Posterior cingulate gyrus (tissue), 11 donors: ENCODE measurements at regions not wholly inside any gene's neighbourhood (a gene's known extent, or its start where the extent isn't known, plus 50 kb on each side); places are given as distances from the start of the nearest gene placed in this dataset.

Source experiments
- DNase-seq, 10 donors: peaks; one replicate each; pipeline versions ENCODE4 v3.0.0 to v3.0.0-alpha.2; 2020 to 2021; ENCODE audit warnings: mixed read lengths in 3 of 10
- intact Hi-C: fragments of 100-400 bp; cut with DNase I; formaldehyde crosslinking; loops from one replicate; pipeline ENCODE4 v1.15.1; 2023

GRCh38 chr11:59302991-59303390 is 55.7 kb upstream of the OR5AN1 start:
- intact Hi-C loops, result no loop called here
- DNase-seq, result no peak

GRCh38 chr11:59295435-59295834 is 63.3 kb upstream of the OR5AN1 start:
- intact Hi-C loops, result no loop called here
- DNase-seq, result no peak

DNA sequence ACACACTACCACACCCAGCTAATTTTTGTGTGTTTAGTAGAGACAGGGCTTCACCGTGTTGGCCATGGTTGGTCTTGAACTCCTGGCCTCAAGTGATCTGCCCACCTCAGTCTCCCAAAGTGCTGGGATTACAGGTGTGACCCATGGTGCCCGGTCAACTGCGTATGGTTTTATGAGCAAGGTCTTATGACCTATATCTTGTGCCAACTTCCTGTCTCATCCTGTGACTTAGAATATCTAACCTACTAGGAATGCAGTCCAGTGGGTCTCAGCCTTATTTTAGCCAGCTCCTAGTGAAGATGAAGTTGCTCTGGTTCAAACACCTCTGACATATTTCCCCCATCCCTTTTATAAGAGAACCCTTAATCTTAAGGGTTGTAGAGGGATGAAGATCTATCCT is 66.1 kb upstream of the OR5AN1 start:
- DNase-seq, result no peak
- intact Hi-C loops, result no loop called here

- intact Hi-C loops, result no loop called here
- no peak for DNase-seq
Measured at GRCh38 chr11:59291228-59291627, 67.5 kb upstream of the OR5AN1 start.

- intact Hi-C loops, result no loop called here
Measured at GRCh38 chr11:59289356-59290181, 69.1 kb upstream of the OR5AN1 start.

DNA sequence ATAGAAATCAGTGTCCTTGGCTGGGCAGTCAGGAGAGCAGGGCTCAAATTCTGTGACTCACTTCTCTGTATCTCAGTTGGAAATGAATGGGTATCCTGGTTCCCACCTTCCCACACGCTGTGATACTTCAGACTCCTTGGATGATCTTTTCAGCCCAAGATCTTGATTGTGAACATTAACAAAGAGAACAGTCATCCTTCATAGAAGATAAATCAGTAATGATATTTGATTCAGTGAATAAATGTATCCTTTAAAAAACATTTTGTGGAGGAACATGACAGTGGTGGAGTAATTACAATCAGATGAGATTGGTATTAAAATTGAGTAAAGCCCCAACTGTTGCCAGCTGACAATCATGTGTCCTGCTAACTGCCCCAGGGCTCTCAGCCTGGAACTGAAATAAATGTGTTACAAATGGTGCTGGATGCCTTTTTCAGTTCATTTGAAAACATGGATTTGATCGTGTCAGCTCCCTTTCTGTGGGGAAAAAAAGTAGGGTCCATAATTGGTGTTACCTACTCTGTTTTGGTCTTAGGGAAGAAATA is 72.9 kb upstream of the OR5AN1 start:
- no peak for DNase-seq
- intact Hi-C loops, result no loop called here

More at GRCh38 chr11:59289356-59290181, 69.1 kb upstream of the OR5AN1 start:
- no peak for DNase-seq

DNA sequence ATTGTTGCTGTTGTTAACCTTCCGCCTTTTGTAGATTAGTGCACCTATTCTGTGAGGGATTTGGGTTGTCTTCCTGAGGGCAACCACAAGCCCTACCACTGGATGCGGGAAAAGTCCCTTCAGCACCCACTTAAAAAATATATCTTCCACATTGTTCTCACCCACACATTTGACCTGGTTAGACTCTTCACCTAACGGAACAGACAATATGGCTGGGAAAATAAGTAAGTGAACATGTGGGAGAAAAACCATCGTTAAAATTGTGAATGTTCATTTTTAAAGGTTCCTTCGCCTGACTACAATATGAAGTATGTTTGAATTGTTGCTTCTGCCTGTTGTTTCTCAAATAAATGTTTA is 72.0 kb upstream of the MPEG1 start:
- no peak for DNase-seq
- intact Hi-C loops, result loop anchor here (1.0 to 5.0 kb wide), 2 partner anchors 77 to 113 kb away; no protein-coding TSS in a partner anchor

- DNase-seq, result peak in 2 of 10 donors; percentile 28 to 35
- intact Hi-C loops, result loop anchor here (1.0 to 5.0 kb wide), 2 partner anchors 77 to 113 kb away; no protein-coding TSS in a partner anchor
Measured at GRCh38 chr11:59283825-59284772, 71.4 kb upstream of the MPEG1 start.

- intact Hi-C loops, result loop anchor here (5.0 kb wide), 1 partner anchor 76 kb away; no protein-coding TSS in a partner anchor
Measured at GRCh38 chr11:59283311-59283710, 70.6 kb upstream of the MPEG1 start.

DNA sequence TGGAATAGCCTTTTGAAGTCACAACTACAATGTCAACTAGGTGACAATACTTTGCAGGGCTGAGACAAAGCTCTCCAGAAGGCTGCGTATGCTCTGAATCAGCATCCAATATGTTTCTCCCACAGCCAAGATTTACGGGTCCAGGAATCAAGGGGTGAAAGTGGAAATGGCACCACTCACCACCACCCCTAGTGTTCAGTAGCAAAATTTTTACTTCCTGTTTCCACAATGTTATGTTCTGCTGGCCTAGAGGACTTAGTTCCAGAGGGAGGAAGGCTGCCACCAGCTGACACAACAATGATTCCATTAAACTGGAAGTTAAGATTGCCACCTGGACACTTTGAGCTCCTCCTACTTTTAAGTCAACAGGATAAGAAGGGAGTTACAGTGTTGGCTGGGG is 68.5 kb upstream of the MPEG1 start:
- intact Hi-C loops, result loop anchor here (5.0 kb wide), 1 partner anchor 74 kb away; no protein-coding TSS in a partner anchor
- no peak for DNase-seq

More at GRCh38 chr11:59283311-59283710, 70.6 kb upstream of the MPEG1 start:
- no peak for DNase-seq

GRCh38 chr11:59273373-59273841 is 60.7 kb upstream of the MPEG1 start:
- intact Hi-C loops, result no loop called here
- DNase-seq, result no peak

DNA sequence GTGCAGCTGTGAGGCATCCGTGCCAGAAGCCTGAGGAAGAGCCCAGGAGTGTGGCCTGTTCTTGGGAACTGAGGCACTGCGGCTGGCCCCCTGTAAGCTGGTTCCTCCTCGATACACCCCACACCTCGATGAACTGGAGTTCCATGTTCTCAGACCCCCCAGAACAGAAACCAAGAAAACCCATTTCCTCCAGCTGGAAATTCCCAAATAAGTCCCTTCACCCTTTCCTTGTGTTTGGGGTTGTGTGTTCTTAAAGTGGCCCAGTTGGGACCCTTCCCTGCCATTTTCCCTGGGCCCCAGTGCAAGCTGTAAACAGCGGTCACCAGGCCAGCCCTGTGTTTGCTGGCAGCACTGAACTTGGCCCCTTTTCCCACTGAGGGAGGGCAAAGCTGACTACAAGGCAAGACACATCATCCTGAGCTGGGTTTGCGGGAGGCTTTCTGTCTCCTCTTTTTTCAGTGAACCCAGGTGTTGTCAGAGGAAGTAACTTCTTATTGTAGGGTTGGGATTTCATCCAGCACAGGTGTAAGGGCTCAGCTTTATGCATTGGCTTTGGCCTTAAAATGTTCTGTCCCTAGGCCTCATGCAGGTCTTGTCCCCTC is 60.1 kb upstream of the MPEG1 start:
- DNase-seq, result no peak
- intact Hi-C loops, result no loop called here

- intact Hi-C loops, result no loop called here
- no peak for DNase-seq
Measured at GRCh38 chr11:59271811-59272327, 59.1 kb upstream of the MPEG1 start.

DNA sequence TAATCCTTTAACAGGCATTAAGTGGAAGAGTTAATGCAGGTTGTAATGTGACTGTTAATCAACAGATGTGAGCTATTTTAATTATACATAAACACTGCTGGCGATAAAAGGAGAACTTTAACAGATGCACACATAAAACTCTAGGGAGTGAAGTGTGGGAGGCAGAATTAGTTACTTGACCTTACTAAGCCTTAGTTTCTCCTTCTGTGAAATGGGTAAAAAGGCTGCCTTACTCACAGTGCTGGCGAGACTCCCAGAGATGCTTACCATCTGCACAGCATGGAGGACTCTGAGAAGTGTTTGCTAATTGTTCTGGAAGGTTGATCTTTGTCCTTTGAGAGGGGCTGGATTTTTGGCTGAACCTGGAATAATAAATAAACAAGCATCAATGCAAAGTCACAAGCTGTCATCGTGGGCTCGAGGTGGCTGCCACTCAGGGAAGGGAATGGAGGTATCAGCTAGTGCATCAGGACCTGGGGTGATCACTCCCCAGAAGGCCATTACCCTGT is 58.6 kb upstream of the MPEG1 start:
- no peak for DNase-seq
- intact Hi-C loops, result no loop called here

- DNase-seq, result no peak
- intact Hi-C loops, result no loop called here
Measured at GRCh38 chr11:59267736-59268475, 55.2 kb upstream of the MPEG1 start.

DNA sequence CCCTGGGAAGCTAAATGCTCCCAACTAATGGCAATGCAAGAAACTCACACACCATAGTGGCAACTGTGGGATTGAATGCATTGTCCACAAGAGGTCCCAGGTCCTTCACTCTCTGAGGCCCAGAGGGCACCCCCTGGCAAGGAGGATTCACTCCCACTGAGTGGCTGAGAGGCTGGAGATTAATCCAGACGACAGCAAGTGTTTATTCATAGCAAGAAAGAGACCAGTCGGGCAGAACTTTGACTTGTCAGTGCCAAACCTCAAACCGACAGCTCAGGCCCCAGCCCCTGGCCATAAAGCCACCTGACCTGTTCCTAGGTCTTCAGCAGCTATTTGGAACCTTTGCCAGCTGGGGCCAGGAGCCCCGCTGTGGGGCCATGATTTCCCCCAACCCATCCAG is 54.5 kb upstream of the MPEG1 start:
- no peak for DNase-seq
- intact Hi-C loops, result no loop called here

- intact Hi-C loops, result no loop called here
- DNase-seq, result no peak
Measured at GRCh38 chr11:59266491-59266890, 53.8 kb upstream of the MPEG1 start.

DNA sequence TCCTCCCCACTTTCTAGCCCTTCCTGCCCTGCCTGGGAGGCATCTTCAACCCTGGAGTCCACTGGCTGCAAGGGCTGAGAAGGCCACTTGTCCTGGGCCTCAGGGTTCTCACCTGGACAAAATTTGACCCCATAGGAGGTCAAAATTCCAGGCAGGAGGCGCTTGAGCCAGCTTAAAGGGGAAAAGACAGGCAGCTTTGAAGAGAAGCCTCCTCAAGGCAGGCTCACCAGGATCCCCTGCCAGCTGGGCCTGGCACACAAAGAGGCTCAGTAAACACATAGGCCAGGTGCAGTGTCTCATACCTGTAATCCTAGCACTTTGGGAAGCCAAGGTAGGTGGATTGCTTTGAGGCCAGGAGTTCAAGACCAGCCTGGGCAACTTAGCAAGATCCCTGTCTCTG is 53.0 kb upstream of the MPEG1 start:
- intact Hi-C loops, result no loop called here
- DNase-seq, result no peak

GRCh38 chr11:59264736-59265135 is 52.0 kb upstream of the MPEG1 start:
- intact Hi-C loops, result no loop called here
- no peak for DNase-seq
